Stomach (tissue), 8 donors: ENCODE measurements at regions not wholly inside any gene's neighbourhood (a gene's known extent, or its start where the extent isn't known, plus 50 kb on each side); places are given as distances from the start of the nearest gene placed in this dataset.

Experiments used
- DNase-seq, 2 donors: peaks; one replicate each; pipeline versions ENCODE4 v3.0.0 to v3.0.0-alpha.2; 2013 to 2019
- H3K27ac ChIP-seq, 5 donors: fragments of 200-600 bp in 4 of 5; sonication (generic) in 4 of 5; one replicate each; pipeline ENCODE4 v1.5.1; 2013 to 2019; ENCODE audit warnings: mild to moderate bottlenecking in 1 of 5, moderate library complexity in 1 of 5
- H3K27me3 ChIP-seq, 3 donors: fragments of 200-600 bp; sonication (generic); one replicate each; pipeline ENCODE4 v1.5.1; 2017 to 2019; ENCODE audit warnings: mixed run types in 1 of 3
- H3K36me3 ChIP-seq, 4 donors: fragments of 200-600 bp; sonication (generic); 1 replicate in 3 of 4; 2 replicates in 1 of 4; pipeline ENCODE4 v1.5.1; 2016 to 2019
- H3K4me1 ChIP-seq, 4 donors: fragments of 200-600 bp; sonication (generic); one replicate each; pipeline ENCODE4 v1.5.1; 2016 to 2019
- H3K4me3 ChIP-seq, 4 donors: fragments of 200-600 bp; sonication (generic) in 3 of 4; one replicate each; pipeline ENCODE4 v1.5.1; 2016 to 2019; ENCODE audit warnings: mild to moderate bottlenecking in 1 of 4
- H3K9me3 ChIP-seq, 4 donors: fragments of 200-600 bp; sonication (generic); one replicate each; pipeline ENCODE4 v1.5.1; 2016 to 2019
- EP300 ChIP-seq: sonication (generic); formaldehyde crosslinking; IDR thresholded peaks from one replicate; pipeline ENCODE4 v1.6.1; 2017; ENCODE audit warnings: antibody characterized with exemption
- POLR2A ChIP-seq, 4 donors: fragments of 450-650 bp; IDR thresholded peaks; one replicate each; pipeline ENCODE4 v1.6.1; 2016; ENCODE audit warnings: antibody characterized with exemption in 4 of 4, control low read depth in 2 of 4, mild to moderate bottlenecking in 1 of 4, moderate library complexity in 1 of 4
- POLR2AphosphoS5 ChIP-seq, 3 donors: sonication (generic); formaldehyde crosslinking; IDR thresholded peaks; one replicate each; pipeline ENCODE4 v1.6.1; 2016; ENCODE audit warnings: antibody characterized with exemption in 3 of 3
- WGBS, 5 donors: extraction: QIAGEN DNeasy Blood & Tissue Kit in 3 of 5; methylation state at CpG; one replicate each; pipeline versions ENCODE4 v1.1.5 to v1.1.7; 2013 to 2018; 5-methylcytosine and 5-hydroxymethylcytosine counted together
- intact Hi-C: fragments of 100-400 bp; cut with DNase I; formaldehyde crosslinking; loops from one replicate; pipeline ENCODE4 v1.15.1; 2023; ENCODE audit warnings: low total_unique reads
- TF ChIP-seq, protein P1 (sequence below), 7 experiments: fragments of 450-650 bp in 4 of 7; fragments of 200-600 bp in 3 of 7; sonication (generic) in 3 of 7; IDR thresholded peaks; one replicate each; pipeline ENCODE4 v1.5.1; 2016 to 2019; ENCODE audit warnings: antibody characterized with exemption in 7 of 7, control low read depth in 2 of 7, mild to moderate bottlenecking in 1 of 7
- donor health status: healthy with polysubstance abuse.
- donor health status: Bipolar disorder and iron deficiency.
- donor health status: healthy.

DNA sequence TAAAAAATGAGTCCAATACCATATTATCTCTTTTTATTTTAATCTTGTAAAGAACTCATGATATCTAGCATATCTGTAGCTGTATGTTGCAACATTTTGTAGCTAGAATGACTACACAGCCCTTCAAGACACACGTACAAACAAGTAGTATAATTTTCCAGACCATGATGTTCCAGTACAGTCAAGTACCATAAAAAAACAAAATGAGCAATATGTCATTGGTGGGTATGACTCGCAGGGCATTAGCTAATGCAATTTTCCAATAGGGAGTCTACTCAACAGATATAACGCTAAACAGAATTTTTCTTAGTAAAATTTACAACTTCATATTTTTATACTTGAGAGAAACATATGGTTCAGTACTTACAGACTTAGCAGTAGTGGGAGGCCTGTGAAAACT, 53.6 kb upstream of the UGP2 start:
- intact Hi-C loops: no loop called here
- 80 to 91% (median 90%) methylated on average over 3 of the region's 3 CpGs for WGBS, 5 donors

DNA sequence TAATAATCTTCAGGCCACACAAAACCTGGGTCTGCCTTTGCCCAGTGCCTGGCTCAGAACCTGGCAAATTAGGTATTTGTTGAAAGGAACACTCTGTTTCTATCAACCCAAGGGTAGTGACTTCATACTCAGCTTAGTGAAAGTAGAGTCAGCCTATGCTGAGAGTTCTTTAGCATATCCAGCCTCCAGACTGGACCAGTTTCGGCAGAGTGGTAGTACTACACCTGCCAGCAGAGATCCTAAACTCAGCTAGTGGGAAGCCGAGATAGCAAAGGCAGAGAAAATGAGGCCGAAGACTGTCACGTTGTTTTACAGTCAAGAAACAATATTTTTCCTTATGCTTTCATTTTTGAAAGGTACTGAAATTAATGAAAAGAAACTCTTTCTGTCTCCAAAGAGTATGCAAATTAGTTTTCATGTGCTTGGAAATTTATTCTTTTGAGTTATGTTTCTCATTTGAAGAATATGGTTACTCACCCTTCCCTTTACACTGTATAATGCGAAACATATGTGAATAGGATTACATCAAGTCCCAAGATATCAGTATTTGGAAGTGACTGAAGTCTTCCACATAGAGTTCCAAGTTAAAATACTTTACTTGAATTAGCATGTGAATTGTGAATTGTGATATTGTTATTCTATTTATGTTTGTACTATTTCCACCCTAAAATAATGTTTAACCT, 52.2 kb upstream of the UGP2 start:
- Histone ChIP-seq H3K27me3 (no peaks in the 10 kb centered on the region), H3K36me3 (no peaks in the 10 kb centered on the region), H3K9me3 (no peaks in the 10 kb centered on the region), H3K27ac (no peak overlapping the region), H3K4me1 (no peaks in the 10 kb centered on the region), H3K4me3 (no peak overlapping the region)
- intact Hi-C loops: no loop called here
- TF ChIP-seq POLR2A (IDR thresholded peaks at IDR 0.05): no peak
- TF ChIP-seq, protein P1, sequence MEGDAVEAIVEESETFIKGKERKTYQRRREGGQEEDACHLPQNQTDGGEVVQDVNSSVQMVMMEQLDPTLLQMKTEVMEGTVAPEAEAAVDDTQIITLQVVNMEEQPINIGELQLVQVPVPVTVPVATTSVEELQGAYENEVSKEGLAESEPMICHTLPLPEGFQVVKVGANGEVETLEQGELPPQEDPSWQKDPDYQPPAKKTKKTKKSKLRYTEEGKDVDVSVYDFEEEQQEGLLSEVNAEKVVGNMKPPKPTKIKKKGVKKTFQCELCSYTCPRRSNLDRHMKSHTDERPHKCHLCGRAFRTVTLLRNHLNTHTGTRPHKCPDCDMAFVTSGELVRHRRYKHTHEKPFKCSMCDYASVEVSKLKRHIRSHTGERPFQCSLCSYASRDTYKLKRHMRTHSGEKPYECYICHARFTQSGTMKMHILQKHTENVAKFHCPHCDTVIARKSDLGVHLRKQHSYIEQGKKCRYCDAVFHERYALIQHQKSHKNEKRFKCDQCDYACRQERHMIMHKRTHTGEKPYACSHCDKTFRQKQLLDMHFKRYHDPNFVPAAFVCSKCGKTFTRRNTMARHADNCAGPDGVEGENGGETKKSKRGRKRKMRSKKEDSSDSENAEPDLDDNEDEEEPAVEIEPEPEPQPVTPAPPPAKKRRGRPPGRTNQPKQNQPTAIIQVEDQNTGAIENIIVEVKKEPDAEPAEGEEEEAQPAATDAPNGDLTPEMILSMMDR (IDR thresholded peaks at IDR 0.05): no peak
- TF ChIP-seq POLR2AphosphoS5 (IDR thresholded peaks at IDR 0.05): no peak
- no peak for TF ChIP-seq EP300
- DNase-seq: peak in 1 of 2 donors; percentile 40
- 91 to 95% (median 93%) methylated on average over 5 of the region's 5 CpGs for WGBS, 5 donors

More for the DNA sequence above, 53.6 kb upstream of the UGP2 start:
- H3K27me3 ChIP-seq: no peaks in the 10 kb centered on the region
- DNase-seq: no peak
- H3K36me3 ChIP-seq: no peaks in the 10 kb centered on the region
- H3K4me3 ChIP-seq: no peak overlapping the region
- TF ChIP-seq POLR2AphosphoS5 (IDR thresholded peaks at IDR 0.05): no peak
- TF ChIP-seq EP300: no peak
- TF ChIP-seq, protein P1 (IDR thresholded peaks at IDR 0.05): no peak
- TF ChIP-seq POLR2A (IDR thresholded peaks at IDR 0.05): no peak
- no peaks in the 10 kb centered on the region for H3K9me3 ChIP-seq
- no peaks in the 10 kb centered on the region for H3K4me1 ChIP-seq
- H3K27ac ChIP-seq: no peak overlapping the region

DNA sequence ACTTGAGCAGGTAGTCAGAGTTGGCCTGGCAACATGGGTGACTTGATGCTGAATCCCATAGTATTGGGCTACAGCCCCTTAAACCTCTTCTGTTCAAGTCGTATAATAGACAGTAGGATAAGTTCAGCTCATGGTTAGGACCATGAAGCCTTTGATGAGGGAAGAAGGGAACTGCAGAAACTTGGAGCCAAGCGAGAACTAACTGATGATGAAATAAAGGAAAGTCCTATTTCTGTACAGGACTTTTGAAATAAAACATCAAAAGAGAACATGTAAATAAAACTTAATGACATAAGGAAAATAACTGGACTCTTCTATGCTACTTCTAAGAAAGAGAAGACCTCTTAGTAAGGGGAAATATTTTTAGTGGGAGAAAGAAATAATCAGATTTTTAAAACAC, 51.2 kb upstream of the UGP2 start:
- intact Hi-C loops: no loop called here
- no peak for DNase-seq
- H3K36me3 ChIP-seq: no peaks in the 10 kb centered on the region
- H3K4me1 ChIP-seq: no peaks in the 10 kb centered on the region
- no peak overlapping the region for H3K27ac ChIP-seq
- H3K4me3 ChIP-seq: no peak overlapping the region
- H3K9me3 ChIP-seq: no peaks in the 10 kb centered on the region
- no peaks in the 10 kb centered on the region for H3K27me3 ChIP-seq
- TF ChIP-seq, protein P1 (IDR thresholded peaks at IDR 0.05): no peak
- TF ChIP-seq POLR2AphosphoS5 (IDR thresholded peaks at IDR 0.05) (no peak), POLR2A (IDR thresholded peaks at IDR 0.05) (no peak), EP300 (no peak)
- WGBS, 5 donors: 74 to 93% (median 89%) methylated on average over 2 of the region's 2 CpGs

DNA sequence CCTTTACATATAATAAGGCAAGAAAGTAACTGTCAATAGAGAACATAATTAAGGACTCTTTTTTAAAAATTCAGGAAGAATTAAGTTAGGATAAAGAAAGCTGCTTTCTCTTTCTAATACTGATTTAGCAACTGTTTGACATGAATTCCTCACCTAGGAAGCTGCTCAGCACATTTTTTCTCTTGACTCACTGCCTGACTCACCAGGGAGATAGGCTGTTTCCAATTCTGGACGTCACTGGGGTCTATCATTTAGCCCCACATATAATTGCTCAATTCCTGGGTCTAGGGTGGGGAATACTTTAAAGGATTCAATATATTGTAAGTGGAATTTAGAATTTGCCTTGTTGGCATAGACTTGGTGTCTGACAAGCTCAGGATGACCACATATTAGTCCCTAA, 50.8 kb upstream of the UGP2 start:
- intact Hi-C loops: no loop called here
- 21 to 35% (median 28%) methylated on average over 1 of the region's 1 CpG for WGBS, 5 donors
- peak in 1 of 2 donors; percentile 23 for DNase-seq
- H3K9me3 ChIP-seq: no peaks in the 10 kb centered on the region
- H3K36me3 ChIP-seq: no peaks in the 10 kb centered on the region
- H3K4me3 ChIP-seq: no peak overlapping the region
- TF ChIP-seq EP300 (no peak), POLR2A (IDR thresholded peaks at IDR 0.05) (no peak), POLR2AphosphoS5 (IDR thresholded peaks at IDR 0.05) (no peak)
- TF ChIP-seq, protein P1 (IDR thresholded peaks at IDR 0.05): no peak
- no peak overlapping the region for H3K27ac ChIP-seq
- H3K27me3 ChIP-seq: no peaks in the 10 kb centered on the region
- H3K4me1 ChIP-seq: no peaks in the 10 kb centered on the region
